ENCODE measurements at regions not wholly inside any gene's neighbourhood (a gene's known extent, or its start where the extent isn't known, plus 50 kb on each side); places are given as distances from the start of the nearest gene placed in this dataset.
"Not testable (repeated sequence)": the region's sequence is repeated elsewhere in the genome, so short reads cannot be mapped to it uniquely, and the experiment has no call there.

DNA sequence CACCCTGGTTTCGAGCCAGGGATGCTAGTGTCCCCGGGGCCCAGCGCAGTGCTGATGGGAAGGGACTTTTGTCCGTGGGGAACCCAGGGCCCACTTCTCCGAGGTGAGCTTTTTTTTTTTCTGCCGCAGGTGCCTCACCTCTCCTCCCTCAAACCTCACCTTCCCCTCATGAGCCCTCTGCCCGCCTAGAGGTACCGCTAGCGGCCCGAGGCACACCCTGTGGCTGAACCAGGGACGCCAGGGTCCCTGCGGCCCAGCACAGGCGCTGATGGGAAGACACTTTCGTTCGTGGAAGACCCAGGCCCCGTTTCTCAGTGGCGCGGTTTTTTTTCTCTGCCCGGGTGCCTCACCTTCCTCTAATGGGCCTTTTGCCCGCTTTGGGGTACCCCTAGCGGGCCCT lies 1570.7 kb downstream of the TSPY10 start:
- H3K27ac Mint-ChIP-seq; H3K27me3 Mint-ChIP-seq; H3K4me3 Mint-ChIP-seq; H3K9ac ChIP-seq (ENCODE audit: low read length); H2AFZ ChIP-seq (ENCODE audit: insufficient read depth, low read depth, low read length, poor library complexity, severe bottlenecking); CTCF ChIA-PET; H3K4me3 ChIP-seq (ENCODE audit: control extremely low read depth in 1 of 5, extremely low read depth in 1 of 5, insufficient read depth in 1 of 5, low read depth in 2 of 5, low read length in 4 of 5); H3K4me1 Mint-ChIP-seq; DNase-seq; H3K4me1 ChIP-seq (ENCODE audit: control insufficient read depth in 2 of 2, insufficient read depth in 2 of 2, low read length in 2 of 2); H3K27me3 ChIP-seq (replicated peaks in 1 of 4; ENCODE audit: control extremely low read depth in 1 of 4, control insufficient read depth in 3 of 4, insufficient read depth in 4 of 4, low read length in 3 of 4); POLR2A ChIA-PET; H3K27ac ChIP-seq (ENCODE audit: low read length in 2 of 2); H3K9me3 Mint-ChIP-seq (ENCODE audit: insufficient read depth); H4K20me1 ChIP-seq (ENCODE audit: control insufficient read depth, insufficient read depth, low read length, poor library complexity, severe bottlenecking); H3K4me2 ChIP-seq (replicated peaks; ENCODE audit: low read depth, low read length, poor library complexity, severe bottlenecking); H3K36me3 ChIP-seq (replicated peaks in 1 of 2; ENCODE audit: control extremely low read depth in 1 of 2, control insufficient read depth in 1 of 2, extremely low read depth in 1 of 2, insufficient read depth in 2 of 2, low read length in 1 of 2); intact Hi-C loops (cut with micrococcal nuclease); ATAC-seq (ENCODE audit: low read depth); H3K79me2 ChIP-seq (ENCODE audit: control insufficient read depth, insufficient read depth, low read length): not testable (repeated sequence)
- 77% methylated on average over 12 of the region's 21 CpGs for WGBS (ENCODE audit: insufficient coverage)
- H3K9me3 ChIP-seq (ENCODE audit: control extremely low read depth in 1 of 3, control insufficient read depth in 2 of 3, insufficient read depth in 1 of 3, low read length in 2 of 3): peaks cover 0 to 56% (median 2%) of the 10 kb centered on the region in 3 donors

DNA sequence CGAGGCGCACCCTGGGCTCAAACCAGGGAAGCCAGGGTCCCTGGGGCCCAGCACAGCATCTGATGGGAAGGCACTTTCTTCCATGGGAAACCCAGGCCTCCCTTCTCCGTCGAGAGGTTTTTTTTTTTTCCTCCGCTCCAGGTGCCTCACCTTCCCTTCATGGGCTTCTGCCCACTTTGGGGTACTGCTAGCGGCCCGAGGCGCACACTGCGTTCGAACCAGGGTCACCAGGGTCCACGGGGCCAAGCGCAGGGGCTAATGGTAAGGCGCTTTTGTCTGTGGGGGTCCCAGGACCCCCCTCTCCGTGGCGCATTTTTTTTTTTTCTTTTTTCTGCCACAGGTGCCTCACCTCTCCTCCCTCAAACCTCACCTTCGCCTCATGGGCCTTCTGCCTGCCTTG lies 1571.3 kb downstream of the TSPY10 start:
- H4K20me1 ChIP-seq (ENCODE audit: control insufficient read depth, insufficient read depth, low read length, poor library complexity, severe bottlenecking): no peaks in the 10 kb centered on the region
- DNase-seq: no peak
- Mint-ChIP-seq H3K4me3 (no peak overlapping the region), H3K27ac (no peak overlapping the region), H3K4me1 (no peaks in the 10 kb centered on the region), H3K9me3 (ENCODE audit: insufficient read depth) (no peaks in the 10 kb centered on the region), H3K27me3 (no peaks in the 10 kb centered on the region)
- no peak for ATAC-seq (ENCODE audit: low read depth)
- H3K36me3 ChIP-seq (replicated peaks in 1 of 2; ENCODE audit: control extremely low read depth in 1 of 2, control insufficient read depth in 1 of 2, extremely low read depth in 1 of 2, insufficient read depth in 2 of 2, low read length in 1 of 2): no peaks in the 10 kb centered on the region
- no peaks in the 10 kb centered on the region for H3K79me2 ChIP-seq (ENCODE audit: control insufficient read depth, insufficient read depth, low read length)
- ChIA-PET POLR2A (no interaction called here), CTCF (no interaction called here)
- no peak overlapping the region for H3K4me2 ChIP-seq (replicated peaks; ENCODE audit: low read depth, low read length, poor library complexity, severe bottlenecking)
- no peak overlapping the region for H3K9ac ChIP-seq (ENCODE audit: low read length)
- H3K27me3 ChIP-seq (replicated peaks in 1 of 4; ENCODE audit: control extremely low read depth in 1 of 4, control insufficient read depth in 3 of 4, insufficient read depth in 4 of 4, low read length in 3 of 4): no peaks in the 10 kb centered on the region
- intact Hi-C loops (cut with micrococcal nuclease): no loop called here
- 77% methylated on average over 11 of the region's 16 CpGs for WGBS (ENCODE audit: insufficient coverage)
- no peaks in the 10 kb centered on the region for H3K4me1 ChIP-seq (ENCODE audit: control insufficient read depth in 2 of 2, insufficient read depth in 2 of 2, low read length in 2 of 2)
- H3K9me3 ChIP-seq (ENCODE audit: control extremely low read depth in 1 of 3, control insufficient read depth in 2 of 3, insufficient read depth in 1 of 3, low read length in 2 of 3): peaks cover 0 to 56% (median 2%) of the 10 kb centered on the region in 3 donors
- no peak for TF ChIP-seq EZH2 (IDR thresholded peaks at IDR 0.05; ENCODE audit: borderline replicate concordance, insufficient read depth, low read depth, low read length, poor library complexity, severe bottlenecking)
- no peak for TF ChIP-seq CTCF (IDR thresholded peaks at IDR 0.05)
- no peak overlapping the region for H3K4me3 ChIP-seq (ENCODE audit: control extremely low read depth in 1 of 5, extremely low read depth in 1 of 5, insufficient read depth in 1 of 5, low read depth in 2 of 5, low read length in 4 of 5)
- H2AFZ ChIP-seq (ENCODE audit: insufficient read depth, low read depth, low read length, poor library complexity, severe bottlenecking): no peak overlapping the region
- H3K27ac ChIP-seq (ENCODE audit: low read length in 2 of 2): no peak overlapping the region

GRCh38 chrY:11100472-11100871 lies 1572.8 kb downstream of the TSPY10 start:
- intact Hi-C loops (cut with micrococcal nuclease); H3K27ac Mint-ChIP-seq: not testable (repeated sequence)
- WGBS (ENCODE audit: insufficient coverage): 86% methylated on average over 8 of the region's 19 CpGs

More at GRCh38 chrY:11100472-11100871, 1572.8 kb downstream of the TSPY10 start:
- H4K20me1 ChIP-seq (ENCODE audit: control insufficient read depth, insufficient read depth, low read length, poor library complexity, severe bottlenecking); H3K27me3 Mint-ChIP-seq; H3K79me2 ChIP-seq (ENCODE audit: control insufficient read depth, insufficient read depth, low read length); H3K36me3 ChIP-seq (replicated peaks in 1 of 2; ENCODE audit: control extremely low read depth in 1 of 2, control insufficient read depth in 1 of 2, extremely low read depth in 1 of 2, insufficient read depth in 2 of 2, low read length in 1 of 2); H3K4me3 Mint-ChIP-seq; ATAC-seq (ENCODE audit: low read depth); POLR2A ChIA-PET; H3K27me3 ChIP-seq (replicated peaks in 1 of 4; ENCODE audit: control extremely low read depth in 1 of 4, control insufficient read depth in 3 of 4, insufficient read depth in 4 of 4, low read length in 3 of 4); H3K9me3 Mint-ChIP-seq (ENCODE audit: insufficient read depth); H2AFZ ChIP-seq (ENCODE audit: insufficient read depth, low read depth, low read length, poor library complexity, severe bottlenecking); DNase-seq; H3K27ac ChIP-seq (ENCODE audit: low read length in 2 of 2); H3K4me1 ChIP-seq (ENCODE audit: control insufficient read depth in 2 of 2, insufficient read depth in 2 of 2, low read length in 2 of 2); H3K9ac ChIP-seq (ENCODE audit: low read length); H3K4me3 ChIP-seq (ENCODE audit: control extremely low read depth in 1 of 5, extremely low read depth in 1 of 5, insufficient read depth in 1 of 5, low read depth in 2 of 5, low read length in 4 of 5); CTCF ChIA-PET; H3K4me1 Mint-ChIP-seq; H3K4me2 ChIP-seq (replicated peaks; ENCODE audit: low read depth, low read length, poor library complexity, severe bottlenecking): not testable (repeated sequence)
- H3K9me3 ChIP-seq (ENCODE audit: control extremely low read depth in 1 of 3, control insufficient read depth in 2 of 3, insufficient read depth in 1 of 3, low read length in 2 of 3): peaks cover 0 to 56% (median 2%) of the 10 kb centered on the region in 3 donors

Data from B cell (primary cell).